ENCODE measurements at regions not wholly inside any gene's neighbourhood (a gene's known extent, or its start where the extent isn't known, plus 50 kb on each side); places are given as distances from the start of the nearest gene placed in this dataset.

- TF ChIP-seq REST (IDR thresholded peaks at IDR 0.05; ENCODE audit: insufficient read depth in 1 of 2, low read depth in 2 of 2, low read length in 2 of 2) (no peak), TAF1 (IDR thresholded peaks at IDR 0.05; ENCODE audit: borderline replicate concordance, insufficient read depth, low read length) (no peak), POLR2AphosphoS5 (IDR thresholded peaks at IDR 0.05; ENCODE audit: low read depth, low read length) (no peak), SIN3A (IDR thresholded peaks at IDR 0.05; ENCODE audit: borderline replicate concordance, insufficient read depth, low read length) (no peak), FOXP2 (optimal IDR thresholded peaks at IDR 0.05; ENCODE audit: borderline replicate concordance, extremely low read depth, extremely low read length, insufficient read depth) (no peak)
Observed at GRCh38 chr10:58137813-58138212, 129.9 kb downstream of the IPMK start.

Data from PFSK-1 (cell line).